Activated CD4-positive, alpha-beta T cell treated with anti-CD3 and anti-CD28 coated beads, Interleukin-10, Interleukin-2, amounts not matched to agents 100 ng/mL and 50 ng/mL, durations not matched to agents 16 hours and 8 hours (primary cell): ENCODE measurements at regions not wholly inside any gene's neighbourhood (a gene's known extent, or its start where the extent isn't known, plus 50 kb on each side); places are given as distances from the start of the nearest gene placed in this dataset.
"Not testable (repeated sequence)": the region's sequence is repeated elsewhere in the genome, so short reads cannot be mapped to it uniquely, and the experiment has no call there.

Experiments
- DNase-seq: peaks from one replicate; pipeline ENCODE4 v3.0.0-alpha.2; 2020

DNA sequence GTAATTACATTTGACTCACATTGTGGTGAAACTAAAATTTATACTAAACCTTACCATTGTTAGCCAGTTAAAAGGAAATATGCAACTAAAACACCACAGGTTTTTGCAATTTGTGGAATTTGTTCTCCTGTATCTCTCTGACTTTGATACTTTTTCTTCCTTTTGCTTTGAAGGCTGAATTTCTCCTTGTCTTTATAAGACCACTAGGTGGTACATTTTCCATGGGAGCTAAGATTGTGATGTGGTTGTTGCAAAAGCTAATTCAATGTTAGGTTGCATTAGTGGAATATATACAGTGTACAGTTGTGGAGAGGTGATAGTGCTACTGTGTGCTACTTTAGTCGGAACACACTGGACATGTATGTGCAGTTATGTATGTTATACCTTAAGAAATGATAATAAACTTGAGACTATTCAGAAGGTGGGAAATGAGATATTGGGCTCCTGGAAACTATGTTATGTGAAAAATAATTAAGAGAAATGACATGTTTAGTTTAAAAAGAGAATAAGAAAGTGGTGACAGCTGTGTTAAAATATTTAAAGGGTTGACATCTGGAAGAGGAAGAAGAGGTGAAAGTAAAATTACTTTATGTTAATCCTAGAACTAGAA, 70.3 kb downstream of the ARL9 start:
- DNase-seq, result peak; percentile 28

DNA sequence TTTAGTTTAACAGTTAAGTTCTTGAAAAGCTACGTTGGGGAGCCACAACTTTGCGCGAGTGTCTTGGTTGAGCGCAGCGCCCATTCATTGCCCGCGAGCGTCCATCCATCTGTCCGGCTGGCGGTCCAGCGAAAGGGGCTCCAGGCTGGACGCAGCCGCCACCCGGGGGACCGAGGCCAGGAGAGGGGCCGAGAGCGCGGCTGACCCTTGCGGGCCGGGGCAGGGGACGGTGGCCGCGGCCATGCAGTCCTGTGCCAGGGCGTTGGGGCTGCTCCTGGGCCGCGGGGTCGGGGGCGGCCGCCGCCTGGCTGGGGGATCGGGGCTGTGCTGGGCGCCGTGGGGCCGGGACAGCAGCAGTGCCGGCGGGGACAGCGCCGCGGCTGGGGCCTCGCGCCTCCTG, 86.8 kb downstream of the ARL9 start:
- not testable (repeated sequence) for DNase-seq
